Activated naive CD8-positive, alpha-beta T cell treated with anti-CD3 and anti-CD28 coated beads, Interleukin-2, amount 50 U/mL, for 24 hours (primary cell): ENCODE measurements at regions not wholly inside any gene's neighbourhood (a gene's known extent, or its start where the extent isn't known, plus 50 kb on each side); places are given as distances from the start of the nearest gene placed in this dataset.
"Not testable (repeated sequence)": the region's sequence is repeated elsewhere in the genome, so short reads cannot be mapped to it uniquely, and the experiment has no call there.

Experiments used
- ATAC-seq: fragments of 150-1000 bp; cut with Tn5 transposase; one replicate; pipeline ENCODE4 v1.10.0; 2021
- DNase-seq: peaks from one replicate; pipeline ENCODE4 v3.0.0; 2021
- H3K27ac Mint-ChIP-seq: one replicate; pipeline ENCODE4 v1.8.0; 2021; ENCODE audit warnings: mild to moderate bottlenecking, mixed read lengths
- H3K27me3 Mint-ChIP-seq: one replicate; pipeline ENCODE4 v1.8.0; 2021; ENCODE audit warnings: mixed read lengths
- H3K36me3 Mint-ChIP-seq: one replicate; pipeline ENCODE4 v1.8.0; 2021; ENCODE audit warnings: low read depth, mixed read lengths
- H3K4me1 Mint-ChIP-seq: one replicate; pipeline ENCODE4 v1.8.0; 2021; ENCODE audit warnings: mixed read lengths
- H3K4me3 Mint-ChIP-seq: one replicate; pipeline ENCODE4 v1.8.0; 2021; ENCODE audit warnings: mild to moderate bottlenecking, moderate library complexity, mixed read lengths
- H3K9me3 Mint-ChIP-seq: one replicate; pipeline ENCODE4 v1.8.0; 2021; ENCODE audit warnings: mixed read lengths

GRCh38 chr2:62611854-62612253 lies 93.7 kb upstream of the EHBP1 start:
- no peak for DNase-seq
- peaks cover 7% of the 10 kb centered on the region for H3K27me3 Mint-ChIP-seq
- no peaks in the 10 kb centered on the region for H3K36me3 Mint-ChIP-seq
- no peak for ATAC-seq
- no peaks in the 10 kb centered on the region for H3K4me1 Mint-ChIP-seq
- H3K9me3 Mint-ChIP-seq: peaks cover 1% of the 10 kb centered on the region
- H3K4me3 Mint-ChIP-seq: no peak overlapping the region
- no peak overlapping the region for H3K27ac Mint-ChIP-seq

DNA sequence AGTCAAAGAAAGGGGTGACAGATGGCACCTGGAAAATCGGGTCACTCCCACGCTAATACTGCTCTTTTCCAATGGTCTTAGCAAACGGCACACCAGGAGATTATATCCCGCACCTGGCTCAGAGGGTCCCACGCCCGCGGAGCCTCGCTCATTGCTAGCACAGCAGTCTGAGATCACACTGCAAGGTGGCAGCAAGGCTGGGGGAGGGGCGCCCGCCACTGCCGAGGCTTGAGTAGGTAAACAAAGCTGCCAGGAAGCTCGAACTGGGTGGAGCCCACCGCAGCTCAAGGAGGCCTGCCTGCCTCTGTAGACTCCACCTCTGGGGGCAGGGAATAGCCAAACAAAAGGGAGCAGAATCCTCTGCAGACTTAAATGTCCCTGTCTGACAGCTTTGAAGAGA lies 99.5 kb upstream of the TMEM17 start:
- not testable (repeated sequence) for H3K9me3 Mint-ChIP-seq, H3K4me3 Mint-ChIP-seq, DNase-seq, H3K27ac Mint-ChIP-seq, H3K36me3 Mint-ChIP-seq, ATAC-seq, H3K27me3 Mint-ChIP-seq, H3K4me1 Mint-ChIP-seq

GRCh38 chr2:62604336-62604735 lies 98.3 kb upstream of the TMEM17 start:
- H3K27me3 Mint-ChIP-seq: peaks cover 9% of the 10 kb centered on the region
- ATAC-seq: no peak
- no peak overlapping the region for H3K4me3 Mint-ChIP-seq
- peaks cover 2% of the 10 kb centered on the region for H3K36me3 Mint-ChIP-seq
- peaks cover 4% of the 10 kb centered on the region for H3K4me1 Mint-ChIP-seq
- peaks cover 5% of the 10 kb centered on the region for H3K9me3 Mint-ChIP-seq
- no peak overlapping the region for H3K27ac Mint-ChIP-seq
- DNase-seq: no peak

DNA sequence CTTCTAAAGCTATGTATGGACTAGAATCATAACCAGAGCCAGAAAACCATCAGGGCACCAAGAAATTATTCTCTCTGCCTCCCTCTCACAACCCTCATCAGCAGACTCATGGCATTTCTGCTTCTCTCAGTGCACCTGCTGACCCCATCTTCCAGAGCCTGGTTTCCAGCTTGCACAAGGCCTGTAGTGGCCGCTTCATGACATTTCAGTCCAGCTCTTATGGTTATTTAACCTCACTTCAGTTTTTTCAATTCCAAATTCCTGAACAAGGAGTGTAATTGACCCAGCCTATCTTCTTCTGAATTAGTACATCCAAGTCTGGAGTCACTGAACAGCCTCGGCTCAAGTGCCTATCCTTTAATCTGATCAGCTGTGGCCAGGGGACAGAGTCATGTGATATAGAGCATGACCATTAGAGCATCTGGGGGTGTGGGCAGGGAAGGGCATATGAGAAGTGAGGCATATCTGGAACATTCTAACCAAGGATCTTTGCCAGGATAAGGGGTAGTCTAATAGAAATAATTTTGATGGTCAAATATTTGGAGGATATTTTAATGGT lies 97.2 kb upstream of the TMEM17 start:
- DNase-seq (no peak), ATAC-seq (no peak)
- Mint-ChIP-seq H3K4me3 (no peak overlapping the region), H3K27me3 (peaks cover 9% of the 10 kb centered on the region), H3K4me1 (peaks cover 4% of the 10 kb centered on the region), H3K36me3 (peaks cover 2% of the 10 kb centered on the region), H3K9me3 (peaks cover 5% of the 10 kb centered on the region), H3K27ac (no peak overlapping the region)

DNA sequence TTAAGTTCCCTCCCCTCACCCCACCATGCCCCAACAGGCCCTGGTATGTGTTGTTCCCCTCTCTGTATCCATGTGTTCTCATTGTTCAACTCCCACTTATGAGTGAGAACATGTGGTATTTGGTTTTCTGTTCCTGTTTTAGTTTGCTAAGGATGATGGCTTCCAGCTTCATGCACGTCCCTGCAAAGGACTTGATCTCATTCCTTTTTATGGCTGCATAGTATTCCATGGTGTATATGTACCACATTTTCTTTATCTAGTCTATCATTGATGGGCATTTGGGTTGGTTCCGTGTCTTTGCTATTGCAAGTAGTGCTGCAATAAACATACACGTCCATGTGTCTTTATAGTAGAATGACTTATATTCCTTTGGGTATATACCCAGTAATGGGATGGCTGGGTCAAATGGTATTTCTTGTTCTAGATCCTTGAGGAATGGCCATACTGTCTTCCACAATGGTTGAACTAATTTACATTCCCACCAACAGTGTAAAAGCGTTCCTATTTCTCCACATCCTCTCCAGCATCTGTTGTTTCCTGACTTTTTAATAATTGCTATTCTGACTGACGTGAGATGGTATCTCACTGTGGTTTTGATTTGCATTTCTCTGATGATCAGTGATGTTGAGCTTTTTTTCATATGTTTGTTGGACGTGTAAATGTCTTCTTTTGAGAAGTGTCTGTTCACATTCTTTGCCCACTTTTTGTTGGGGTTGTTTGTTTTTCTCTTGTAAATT lies 93.8 kb upstream of the TMEM17 start:
- not testable (repeated sequence) for ATAC-seq, H3K36me3 Mint-ChIP-seq, H3K9me3 Mint-ChIP-seq, H3K27me3 Mint-ChIP-seq, H3K4me3 Mint-ChIP-seq, H3K4me1 Mint-ChIP-seq, DNase-seq, H3K27ac Mint-ChIP-seq

DNA sequence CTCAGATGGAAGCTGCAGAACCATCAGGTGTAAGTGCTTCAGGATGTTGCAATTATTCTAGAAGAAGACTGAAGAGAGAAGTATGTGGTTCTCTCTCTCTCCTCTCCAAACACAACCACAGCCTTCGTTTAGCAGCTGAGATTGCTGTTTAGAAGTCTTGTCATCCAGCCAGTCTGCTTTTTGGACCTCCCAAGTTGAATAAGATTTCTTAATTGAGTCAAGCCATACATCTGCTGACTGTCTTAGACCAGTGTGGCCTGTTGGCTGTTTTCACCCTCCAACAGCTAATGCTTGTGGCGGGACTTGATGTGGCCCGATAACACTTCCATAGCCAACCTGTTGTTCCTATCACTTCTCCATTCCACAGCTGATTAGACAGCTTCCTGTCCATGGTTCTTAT lies 91.3 kb upstream of the TMEM17 start:
- no peak overlapping the region for H3K27ac Mint-ChIP-seq
- H3K4me3 Mint-ChIP-seq: no peak overlapping the region
- no peak for DNase-seq
- no peak for ATAC-seq
- no peaks in the 10 kb centered on the region for H3K27me3 Mint-ChIP-seq
- H3K9me3 Mint-ChIP-seq: peaks cover 5% of the 10 kb centered on the region
- peaks cover 2% of the 10 kb centered on the region for H3K36me3 Mint-ChIP-seq
- peaks cover 4% of the 10 kb centered on the region for H3K4me1 Mint-ChIP-seq

DNA sequence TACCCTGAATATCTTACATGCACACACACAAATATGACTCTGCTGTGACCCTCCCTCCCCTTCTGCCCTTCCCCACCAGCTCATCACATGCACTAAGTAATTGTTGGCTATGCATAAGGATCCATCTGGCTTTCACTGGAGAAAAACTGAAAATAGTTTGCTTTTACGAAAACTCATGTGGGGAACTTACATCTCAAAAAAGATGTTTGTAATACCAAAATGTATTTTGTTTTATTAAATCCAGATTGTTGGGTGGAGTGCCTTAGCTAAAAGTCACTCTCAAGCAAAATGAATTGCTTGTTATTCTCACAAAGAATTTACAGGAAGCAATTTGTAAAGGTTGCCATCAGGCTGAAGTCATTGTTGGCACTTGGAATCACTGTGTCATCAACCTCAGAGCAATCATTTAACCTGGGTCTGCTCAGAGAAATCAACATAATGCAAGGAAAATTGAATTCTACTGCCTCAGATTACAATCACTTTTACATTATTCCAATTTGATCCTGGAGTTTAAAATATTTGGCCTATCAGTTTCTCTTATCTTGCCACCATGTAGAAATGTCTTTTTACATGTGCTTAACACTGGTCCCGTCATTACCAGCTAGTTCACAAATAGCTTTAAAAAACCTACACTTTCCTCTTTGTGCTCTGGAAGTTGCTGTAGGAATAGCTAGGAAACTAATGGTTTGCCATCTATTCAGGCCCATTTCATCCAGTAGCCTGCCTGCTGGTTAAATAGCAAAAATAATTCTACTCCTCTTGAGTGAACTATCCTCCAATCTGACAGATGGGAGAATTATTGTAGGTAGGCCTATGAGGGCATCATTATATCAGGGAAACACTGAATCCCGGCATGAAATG lies 90.3 kb upstream of the TMEM17 start:
- Mint-ChIP-seq H3K4me3 (no peak overlapping the region), H3K4me1 (peaks cover 4% of the 10 kb centered on the region), H3K27me3 (no peaks in the 10 kb centered on the region), H3K9me3 (peaks cover 5% of the 10 kb centered on the region), H3K27ac (no peak overlapping the region), H3K36me3 (peaks cover 2% of the 10 kb centered on the region)
- ATAC-seq (no peak), DNase-seq (no peak)

- H3K27ac Mint-ChIP-seq: no peak overlapping the region
- DNase-seq: no peak
- ATAC-seq: no peak
- H3K36me3 Mint-ChIP-seq: peaks cover 2% of the 10 kb centered on the region
- H3K4me1 Mint-ChIP-seq: peaks cover 3% of the 10 kb centered on the region
- no peak overlapping the region for H3K4me3 Mint-ChIP-seq
- no peaks in the 10 kb centered on the region for H3K27me3 Mint-ChIP-seq
- peaks cover 5% of the 10 kb centered on the region for H3K9me3 Mint-ChIP-seq
Observed at GRCh38 chr2:62595474-62595873, 89.5 kb upstream of the TMEM17 start.

GRCh38 chr2:62593825-62594224 lies 87.8 kb upstream of the TMEM17 start:
- Mint-ChIP-seq H3K27ac (no peak overlapping the region), H3K27me3 (no peaks in the 10 kb centered on the region), H3K4me1 (no peaks in the 10 kb centered on the region), H3K9me3 (no peaks in the 10 kb centered on the region), H3K36me3 (no peaks in the 10 kb centered on the region), H3K4me3 (no peak overlapping the region)
- ATAC-seq (no peak), DNase-seq (no peak)

DNA sequence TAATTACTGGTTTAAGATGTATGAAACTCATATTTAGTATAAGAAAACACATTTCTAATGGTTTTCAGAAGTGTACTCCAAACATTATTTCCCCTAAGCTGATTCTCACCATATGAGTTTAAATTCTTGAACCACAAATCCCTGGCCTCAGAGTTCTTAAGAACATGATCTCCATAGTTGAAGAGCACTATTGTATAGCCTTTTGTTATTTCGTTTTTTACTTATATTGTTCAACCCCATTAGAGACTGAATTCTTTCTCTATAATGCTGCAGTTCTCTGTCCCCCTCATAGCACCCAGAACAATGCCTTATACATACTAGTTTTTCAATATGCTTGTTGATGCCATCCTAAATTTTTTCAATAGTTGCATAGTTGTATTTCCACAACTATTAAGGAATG lies 85.5 kb upstream of the TMEM17 start:
- DNase-seq: no peak
- ATAC-seq: no peak
- Mint-ChIP-seq H3K36me3 (no peaks in the 10 kb centered on the region), H3K9me3 (no peaks in the 10 kb centered on the region), H3K4me1 (no peaks in the 10 kb centered on the region), H3K27me3 (peaks cover 4% of the 10 kb centered on the region), H3K4me3 (no peak overlapping the region), H3K27ac (no peak overlapping the region)

GRCh38 chr2:62589691-62590356 lies 83.8 kb upstream of the TMEM17 start:
- no peak for ATAC-seq
- Mint-ChIP-seq H3K4me1 (no peaks in the 10 kb centered on the region), H3K27ac (no peak overlapping the region), H3K27me3 (peaks cover 7% of the 10 kb centered on the region), H3K9me3 (no peaks in the 10 kb centered on the region), H3K36me3 (no peaks in the 10 kb centered on the region), H3K4me3 (no peak overlapping the region)
- DNase-seq: no peak

GRCh38 chr2:62587592-62587991 lies 81.6 kb upstream of the TMEM17 start:
- Mint-ChIP-seq H3K9me3 (no peaks in the 10 kb centered on the region), H3K4me3 (no peak overlapping the region), H3K4me1 (no peaks in the 10 kb centered on the region), H3K36me3 (no peaks in the 10 kb centered on the region), H3K27ac (no peak overlapping the region), H3K27me3 (peaks cover 11% of the 10 kb centered on the region)
- DNase-seq: no peak
- no peak for ATAC-seq

DNA sequence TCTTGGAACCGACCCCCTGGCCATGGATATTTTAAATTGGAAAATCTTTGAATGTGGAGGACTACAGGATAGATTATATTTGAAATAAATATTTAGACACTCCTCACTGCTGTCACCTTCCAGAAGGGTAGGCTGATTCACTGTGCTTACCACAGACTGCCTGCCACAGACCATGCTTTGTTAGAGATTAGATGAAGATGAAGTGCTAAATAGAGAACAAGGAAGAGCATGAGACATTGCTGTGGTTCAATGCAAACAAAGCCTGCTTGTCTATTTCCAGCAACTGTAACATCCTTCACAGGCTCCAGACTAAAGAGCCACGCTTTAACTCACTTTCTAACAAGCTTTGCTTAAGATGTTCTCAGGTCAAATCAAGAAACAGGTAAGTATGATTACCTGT lies 81.0 kb upstream of the TMEM17 start:
- H3K4me1 Mint-ChIP-seq: no peaks in the 10 kb centered on the region
- peaks cover 11% of the 10 kb centered on the region for H3K27me3 Mint-ChIP-seq
- H3K4me3 Mint-ChIP-seq: no peak overlapping the region
- no peaks in the 10 kb centered on the region for H3K36me3 Mint-ChIP-seq
- no peaks in the 10 kb centered on the region for H3K9me3 Mint-ChIP-seq
- no peak overlapping the region for H3K27ac Mint-ChIP-seq
- no peak for DNase-seq
- no peak for ATAC-seq

GRCh38 chr2:62578803-62579640 lies 73.0 kb upstream of the TMEM17 start:
- DNase-seq (no peak), ATAC-seq (no peak)
- Mint-ChIP-seq H3K4me1 (no peaks in the 10 kb centered on the region), H3K27ac (no peak overlapping the region), H3K36me3 (no peaks in the 10 kb centered on the region), H3K4me3 (no peak overlapping the region), H3K27me3 (peaks cover 7% of the 10 kb centered on the region), H3K9me3 (no peaks in the 10 kb centered on the region)
